K562 (cell line): ENCODE measurements at regions not wholly inside any gene's neighbourhood (a gene's known extent, or its start where the extent isn't known, plus 50 kb on each side); places are given as distances from the start of the nearest gene placed in this dataset.
A peak's percentile ranks its signal among the peaks of the same experiment; 100 is the strongest.

Experiments used
- CBX8 ChIP-seq: fragments of 200-600 bp; sonication (generic); IDR thresholded peaks from 2 replicates; pipeline ENCODE4 v1.6.1; 2012; ENCODE audit warnings: borderline replicate concordance, mixed run types, low read depth, mild to moderate bottlenecking, moderate library complexity, mixed read lengths, low read length, control low read depth, inconsistent platforms; ENCODE audit not compliant: poor library complexity, severe bottlenecking; ENCODE audit errors: extremely low read depth
- HOXB6 ChIP-seq: fragments of 250-450 bp; sonication (Bioruptor Pico); IDR thresholded peaks from 2 replicates; pipeline ENCODE4 v1.5.1; 2022; ENCODE audit warnings: mild to moderate bottlenecking, borderline replicate concordance
- KDM5B ChIP-seq: fragments of 200-600 bp; sonication (generic); IDR thresholded peaks from 2 replicates; pipeline ENCODE4 v1.6.1; 2012; ENCODE audit warnings: low read depth, mild to moderate bottlenecking, moderate library complexity, low read length, control low read depth, inconsistent platforms; ENCODE audit not compliant: insufficient replicate concordance
- MCM3 ChIP-seq: fragments of 450-650 bp; IDR thresholded peaks from 2 replicates; pipeline ENCODE4 v1.6.1; 2016
- MEF2D ChIP-seq: conservative IDR thresholded peaks from 2 replicates; pipeline ENCODE4 v1.6.1; 2016; ENCODE audit warnings: low read depth, missing genetic modification characterization, missing compliant biosample characterization
- MTA3 ChIP-seq: fragments of 450-650 bp; formaldehyde crosslinking; IDR thresholded peaks from 2 replicates; pipeline ENCODE4 v1.6.1; 2017; ENCODE audit warnings: mild to moderate bottlenecking, borderline replicate concordance
- MTF1 ChIP-seq: fragments of 250-450 bp; sonication (Bioruptor Pico); IDR thresholded peaks from 2 replicates; pipeline ENCODE4 v1.9.0; 2021; ENCODE audit warnings: moderate library complexity, mild to moderate bottlenecking, inconsistent platforms, borderline replicate concordance
- NCOA1 ChIP-seq: fragments of 450-650 bp; IDR thresholded peaks from 2 replicates; pipeline ENCODE4 v1.6.1; 2016; ENCODE audit warnings: low read depth
- OTX1 ChIP-seq: fragments of 450-650 bp; formaldehyde crosslinking; IDR thresholded peaks from 2 replicates; pipeline ENCODE4 v1.4.0; 2022; ENCODE audit warnings: mild to moderate bottlenecking
- SMARCA5 ChIP-seq: fragments of 450-650 bp; IDR thresholded peaks from 2 replicates; pipeline ENCODE4 v1.6.1; 2016
- TF ChIP-seq, protein P1 (sequence below): sonication (generic); formaldehyde crosslinking; IDR thresholded peaks from 2 replicates; pipeline ENCODE4 v1.8.0; 2022; ENCODE audit warnings: mild to moderate bottlenecking, low read depth, missing genetic modification reagents
- TF ChIP-seq, protein P2 (sequence below): fragments of 200-800 bp; sonication (Bioruptor generic); IDR thresholded peaks from 2 replicates; pipeline ENCODE4 v1.6.1; 2017; ENCODE audit warnings: missing genetic modification characterization, missing compliant biosample characterization
- TF ChIP-seq, protein P3 (sequence below): fragments of 450-650 bp; formaldehyde crosslinking; IDR thresholded peaks from 2 replicates; pipeline ENCODE4 v1.4.0; 2020; ENCODE audit warnings: mild to moderate bottlenecking, mixed read lengths
- TF ChIP-seq, protein P4 (sequence below): fragments of 450-650 bp; IDR thresholded peaks from 2 replicates; pipeline ENCODE4 v1.6.1; 2018; ENCODE audit warnings: mild to moderate bottlenecking, low read depth; ENCODE audit not compliant: partially characterized antibody
- TF ChIP-seq, protein P5 (sequence below): fragments of 450-650 bp; formaldehyde crosslinking; IDR thresholded peaks from 2 replicates; pipeline ENCODE4 v1.4.0; 2022; ENCODE audit warnings: mild to moderate bottlenecking, moderate library complexity

DNA sequence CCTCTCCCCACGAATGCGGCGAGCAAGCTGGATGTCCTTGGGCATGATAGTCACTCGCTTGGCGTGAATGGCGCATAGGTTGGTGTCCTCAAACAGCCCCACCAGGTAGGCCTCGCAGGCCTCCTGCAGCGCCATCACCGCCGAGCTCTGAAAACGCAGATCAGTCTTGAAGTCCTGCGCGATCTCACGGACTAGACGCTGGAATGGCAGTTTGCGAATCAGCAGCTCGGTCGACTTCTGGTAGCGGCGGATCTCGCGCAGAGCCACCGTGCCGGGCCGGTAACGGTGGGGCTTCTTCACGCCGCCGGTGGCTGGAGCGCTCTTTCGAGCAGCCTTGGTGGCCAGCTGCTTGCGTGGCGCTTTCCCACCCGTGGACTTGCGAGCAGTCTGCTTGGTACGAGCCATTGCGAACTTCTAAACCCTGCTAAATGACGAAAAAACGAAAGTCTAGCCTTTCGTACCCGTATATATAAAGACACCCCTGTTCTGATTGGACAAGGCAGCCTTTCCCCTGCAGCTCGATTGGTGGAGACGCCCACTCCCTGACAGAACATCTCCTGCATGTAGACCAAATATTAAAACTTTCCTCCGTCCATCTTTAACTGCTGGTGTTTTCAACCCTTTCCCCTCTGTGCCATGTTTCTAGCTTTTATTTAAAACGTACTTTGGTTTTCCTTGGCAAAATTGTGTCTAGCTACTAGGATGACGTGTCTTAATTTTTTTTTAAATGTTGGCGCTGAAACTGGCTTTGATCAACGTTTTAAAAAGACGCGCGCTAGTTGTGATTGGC is 109.8 kb downstream of the HFE start (continued):
- TF ChIP-seq HOXB6 (CRISPR knock-in tag) (no peak), NCOA1 (no peak), MTA3 (peak; percentile 95), SMARCA5 (no peak), MCM3 (no peak), OTX1 (peak; percentile 41; the same call in 1 of the 2 replicates), CBX8 (no peak), MTF1 (no peak), KDM5B (peak; percentile 98), MEF2D (tag) (no peak)
- TF ChIP-seq, protein P1, sequence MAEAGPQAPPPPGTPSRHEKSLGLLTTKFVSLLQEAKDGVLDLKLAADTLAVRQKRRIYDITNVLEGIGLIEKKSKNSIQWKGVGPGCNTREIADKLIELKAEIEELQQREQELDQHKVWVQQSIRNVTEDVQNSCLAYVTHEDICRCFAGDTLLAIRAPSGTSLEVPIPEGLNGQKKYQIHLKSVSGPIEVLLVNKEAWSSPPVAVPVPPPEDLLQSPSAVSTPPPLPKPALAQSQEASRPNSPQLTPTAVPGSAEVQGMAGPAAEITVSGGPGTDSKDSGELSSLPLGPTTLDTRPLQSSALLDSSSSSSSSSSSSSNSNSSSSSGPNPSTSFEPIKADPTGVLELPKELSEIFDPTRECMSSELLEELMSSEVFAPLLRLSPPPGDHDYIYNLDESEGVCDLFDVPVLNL (CRISPR knock-in tag) = peak; percentile 65; the same call in 1 of the 2 replicates
- TF ChIP-seq, protein P2, sequence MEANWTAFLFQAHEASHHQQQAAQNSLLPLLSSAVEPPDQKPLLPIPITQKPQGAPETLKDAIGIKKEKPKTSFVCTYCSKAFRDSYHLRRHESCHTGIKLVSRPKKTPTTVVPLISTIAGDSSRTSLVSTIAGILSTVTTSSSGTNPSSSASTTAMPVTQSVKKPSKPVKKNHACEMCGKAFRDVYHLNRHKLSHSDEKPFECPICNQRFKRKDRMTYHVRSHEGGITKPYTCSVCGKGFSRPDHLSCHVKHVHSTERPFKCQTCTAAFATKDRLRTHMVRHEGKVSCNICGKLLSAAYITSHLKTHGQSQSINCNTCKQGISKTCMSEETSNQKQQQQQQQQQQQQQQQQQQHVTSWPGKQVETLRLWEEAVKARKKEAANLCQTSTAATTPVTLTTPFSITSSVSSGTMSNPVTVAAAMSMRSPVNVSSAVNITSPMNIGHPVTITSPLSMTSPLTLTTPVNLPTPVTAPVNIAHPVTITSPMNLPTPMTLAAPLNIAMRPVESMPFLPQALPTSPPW = no peak
- TF ChIP-seq, protein P3, sequence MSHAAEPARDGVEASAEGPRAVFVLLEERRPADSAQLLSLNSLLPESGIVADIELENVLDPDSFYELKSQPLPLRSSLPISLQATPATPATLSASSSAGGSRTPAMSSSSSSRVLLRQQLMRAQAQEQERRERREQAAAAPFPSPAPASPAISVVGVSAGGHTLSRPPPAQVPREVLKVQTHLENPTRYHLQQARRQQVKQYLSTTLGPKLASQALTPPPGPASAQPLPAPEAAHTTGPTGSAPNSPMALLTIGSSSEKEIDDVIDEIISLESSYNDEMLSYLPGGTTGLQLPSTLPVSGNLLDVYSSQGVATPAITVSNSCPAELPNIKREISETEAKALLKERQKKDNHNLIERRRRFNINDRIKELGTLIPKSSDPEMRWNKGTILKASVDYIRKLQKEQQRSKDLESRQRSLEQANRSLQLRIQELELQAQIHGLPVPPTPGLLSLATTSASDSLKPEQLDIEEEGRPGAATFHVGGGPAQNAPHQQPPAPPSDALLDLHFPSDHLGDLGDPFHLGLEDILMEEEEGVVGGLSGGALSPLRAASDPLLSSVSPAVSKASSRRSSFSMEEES (CRISPR knock-in tag) = no peak
- TF ChIP-seq, protein P4, sequence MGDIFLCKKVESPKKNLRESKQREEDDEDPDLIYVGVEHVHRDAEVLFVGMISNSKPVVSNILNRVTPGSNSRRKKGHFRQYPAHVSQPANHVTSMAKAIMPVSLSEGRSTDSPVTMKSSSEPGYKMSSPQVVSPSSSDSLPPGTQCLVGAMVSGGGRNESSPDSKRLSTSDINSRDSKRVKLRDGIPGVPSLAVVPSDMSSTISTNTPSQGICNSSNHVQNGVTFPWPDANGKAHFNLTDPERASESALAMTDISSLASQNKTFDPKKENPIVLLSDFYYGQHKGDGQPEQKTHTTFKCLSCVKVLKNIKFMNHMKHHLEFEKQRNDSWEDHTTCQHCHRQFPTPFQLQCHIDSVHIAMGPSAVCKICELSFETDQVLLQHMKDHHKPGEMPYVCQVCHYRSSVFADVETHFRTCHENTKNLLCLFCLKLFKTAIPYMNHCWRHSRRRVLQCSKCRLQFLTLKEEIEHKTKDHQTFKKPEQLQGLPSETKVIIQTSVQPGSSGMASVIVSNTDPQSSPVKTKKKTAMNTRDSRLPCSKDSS = no peak
- TF ChIP-seq, protein P5, sequence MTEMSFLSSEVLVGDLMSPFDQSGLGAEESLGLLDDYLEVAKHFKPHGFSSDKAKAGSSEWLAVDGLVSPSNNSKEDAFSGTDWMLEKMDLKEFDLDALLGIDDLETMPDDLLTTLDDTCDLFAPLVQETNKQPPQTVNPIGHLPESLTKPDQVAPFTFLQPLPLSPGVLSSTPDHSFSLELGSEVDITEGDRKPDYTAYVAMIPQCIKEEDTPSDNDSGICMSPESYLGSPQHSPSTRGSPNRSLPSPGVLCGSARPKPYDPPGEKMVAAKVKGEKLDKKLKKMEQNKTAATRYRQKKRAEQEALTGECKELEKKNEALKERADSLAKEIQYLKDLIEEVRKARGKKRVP (CRISPR knock-in tag) = peak; percentile 73; the same call in 1 of the 2 replicates
